GM20431 (cell line): ENCODE measurements at regions not wholly inside any gene's neighbourhood (a gene's known extent, or its start where the extent isn't known, plus 50 kb on each side); places are given as distances from the start of the nearest gene placed in this dataset.
"Not testable (repeated sequence)": the region's sequence is repeated elsewhere in the genome, so short reads cannot be mapped to it uniquely, and the experiment has no call there.

Experiments used
- in situ Hi-C: fragments of 300-500 bp; cut with MseI, MboI; formaldehyde crosslinking; loops from one replicate; pipeline ENCODE4 v1.15.0; 2020; ENCODE audit warnings: low sequenced_read_pairs; ENCODE audit not compliant: unreplicated experiment

- in situ Hi-C loops: no loop called here
Observed at GRCh38 chr17:13442361-13442760, 159.4 kb downstream of the HS3ST3A1 start.

- in situ Hi-C loops: no loop called here
Observed at GRCh38 chr17:13441873-13442272, 159.9 kb downstream of the HS3ST3A1 start.

GRCh38 chr17:13437966-13438779 lies 163.6 kb downstream of the HS3ST3A1 start:
- in situ Hi-C loops: no loop called here

GRCh38 chr17:13435230-13435629 lies 166.5 kb downstream of the HS3ST3A1 start:
- in situ Hi-C loops: no loop called here

- in situ Hi-C loops: no loop called here
Observed at GRCh38 chr17:13429201-13429600, 172.5 kb downstream of the HS3ST3A1 start.

- in situ Hi-C loops: no loop called here
Observed at GRCh38 chr17:13428611-13429042, 173.1 kb downstream of the HS3ST3A1 start.

GRCh38 chr17:13426991-13427390 lies 174.7 kb downstream of the HS3ST3A1 start:
- in situ Hi-C loops: no loop called here

- in situ Hi-C loops: no loop called here
Observed at GRCh38 chr17:13425390-13425789, 176.3 kb downstream of the HS3ST3A1 start.

- in situ Hi-C loops: no loop called here
Observed at GRCh38 chr17:13421581-13422130, 180.1 kb downstream of the HS3ST3A1 start.

- in situ Hi-C loops: no loop called here
Observed at GRCh38 chr17:13420878-13421277, 180.9 kb downstream of the HS3ST3A1 start.

GRCh38 chr17:13420418-13420826 lies 181.3 kb downstream of the HS3ST3A1 start:
- in situ Hi-C loops: no loop called here

GRCh38 chr17:13419676-13420075 lies 182.1 kb downstream of the HS3ST3A1 start:
- in situ Hi-C loops: no loop called here

GRCh38 chr17:13418891-13419290 lies 182.8 kb downstream of the HS3ST3A1 start:
- in situ Hi-C loops: no loop called here

- in situ Hi-C loops: no loop called here
Observed at GRCh38 chr17:13417381-13417950, 184.3 kb downstream of the HS3ST3A1 start.

- in situ Hi-C loops: no loop called here
Observed at GRCh38 chr17:13416748-13417363, 184.9 kb downstream of the HS3ST3A1 start.

- in situ Hi-C loops: no loop called here
Observed at GRCh38 chr17:13415871-13416416, 185.8 kb downstream of the HS3ST3A1 start.

- in situ Hi-C loops: not testable (repeated sequence)
Observed at GRCh38 chr17:13415200-13415599, 186.5 kb downstream of the HS3ST3A1 start.

- in situ Hi-C loops: no loop called here
Observed at GRCh38 chr17:13413001-13413400, 188.7 kb downstream of the HS3ST3A1 start.

GRCh38 chr17:13410874-13411273 lies 190.9 kb downstream of the HS3ST3A1 start:
- in situ Hi-C loops: no loop called here

- in situ Hi-C loops: no loop called here
Observed at GRCh38 chr17:13410214-13410613, 191.5 kb downstream of the HS3ST3A1 start.

- in situ Hi-C loops: no loop called here
Observed at GRCh38 chr17:13409455-13409854, 192.3 kb downstream of the HS3ST3A1 start.
